Activated CD4-positive, alpha-beta T cell treated with anti-CD3 and anti-CD28 coated beads, Interleukin-2, Interleukin-6, amounts not matched to agents 100 ng/mL and 50 ng/mL, durations not matched to agents 16 hours and 8 hours (primary cell): ENCODE measurements at regions not wholly inside any gene's neighbourhood (a gene's known extent, or its start where the extent isn't known, plus 50 kb on each side); places are given as distances from the start of the nearest gene placed in this dataset.

Source experiments
- DNase-seq: peaks from one replicate; pipeline ENCODE4 v3.0.0-alpha.2; 2020

GRCh38 chr1:56180520-56181190 is 398.7 kb downstream of the PLPP3 start:
- DNase-seq = no peak

- DNase-seq = no peak
Observed at GRCh38 chr1:56179543-56179942, 399.8 kb downstream of the PLPP3 start.

GRCh38 chr1:56175211-56175610 is 404.2 kb downstream of the PLPP3 start:
- DNase-seq = no peak

GRCh38 chr1:56174176-56174885 is 405.0 kb downstream of the PLPP3 start:
- no peak for DNase-seq

GRCh38 chr1:56173736-56174135 is 405.6 kb downstream of the PLPP3 start:
- DNase-seq = no peak

- no peak for DNase-seq
Observed at GRCh38 chr1:56171670-56172069, 407.7 kb downstream of the PLPP3 start.

- no peak for DNase-seq
Observed at GRCh38 chr1:56170784-56171320, 408.5 kb downstream of the PLPP3 start.

GRCh38 chr1:56169856-56170255 is 409.5 kb downstream of the PLPP3 start:
- DNase-seq = no peak

GRCh38 chr1:56168176-56168575 is 411.2 kb downstream of the PLPP3 start:
- DNase-seq = no peak

GRCh38 chr1:56167596-56167995 is 411.8 kb downstream of the PLPP3 start:
- no peak for DNase-seq

- no peak for DNase-seq
Observed at GRCh38 chr1:56160773-56161315, 418.5 kb downstream of the PLPP3 start.

- no peak for DNase-seq
Observed at GRCh38 chr1:56156971-56157876, 422.1 kb downstream of the PLPP3 start.

GRCh38 chr1:56153276-56153675 is 426.1 kb downstream of the PLPP3 start:
- DNase-seq = no peak

GRCh38 chr1:56152635-56153034 is 426.7 kb downstream of the PLPP3 start:
- no peak for DNase-seq

- DNase-seq = no peak
Observed at GRCh38 chr1:56151402-56151801, 428.0 kb downstream of the PLPP3 start.

GRCh38 chr1:56150441-56151215 is 428.7 kb downstream of the PLPP3 start:
- no peak for DNase-seq

- DNase-seq = no peak
Observed at GRCh38 chr1:56149761-56150160, 429.6 kb downstream of the PLPP3 start.

GRCh38 chr1:56148326-56149193 is 430.8 kb downstream of the PLPP3 start:
- DNase-seq = no peak

GRCh38 chr1:56147459-56147858 is 431.9 kb downstream of the PLPP3 start:
- no peak for DNase-seq

GRCh38 chr1:56147034-56147433 is 432.3 kb downstream of the PLPP3 start:
- DNase-seq = no peak

GRCh38 chr1:56146449-56146848 is 432.9 kb downstream of the PLPP3 start:
- DNase-seq = no peak
